ENCODE measurements at regions not wholly inside any gene's neighbourhood (a gene's known extent, or its start where the extent isn't known, plus 50 kb on each side); places are given as distances from the start of the nearest gene placed in this dataset.

DNA sequence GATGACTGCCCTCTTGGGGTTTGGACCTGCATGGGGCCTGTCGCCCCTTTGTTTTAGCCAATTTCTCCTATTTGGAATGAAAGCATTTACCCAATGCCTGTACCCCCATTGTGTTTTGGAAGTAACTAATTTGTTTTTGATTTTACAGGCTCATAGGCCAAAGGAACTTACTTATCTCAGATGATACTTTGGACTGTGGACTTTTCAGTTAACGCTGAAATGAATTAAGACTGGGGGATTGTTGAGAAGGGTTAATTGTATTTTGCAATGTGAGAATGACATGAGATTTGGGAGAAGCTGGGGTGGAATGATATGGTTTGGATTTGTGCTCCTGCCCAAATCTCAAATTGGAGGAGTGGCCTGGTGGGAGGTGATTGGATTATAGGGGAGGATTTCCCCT lies 185.8 kb upstream of the PHYHIPL start:
- peaks cover 4% of the 10 kb centered on the region; the same call in 1 of the 2 replicates for H3K4me1 ChIP-seq (ENCODE audit: insufficient read depth, low read length)
- no peaks in the 10 kb centered on the region; the same call in 1 of the 2 replicates for H3K9me3 ChIP-seq (ENCODE audit: control insufficient read depth, insufficient read depth, low read length)
- no peaks in the 10 kb centered on the region for H3K36me3 ChIP-seq (ENCODE audit: insufficient read depth, low read length)
- no peak overlapping the region for H3K9ac ChIP-seq (ENCODE audit: low read depth, low read length)

DNA sequence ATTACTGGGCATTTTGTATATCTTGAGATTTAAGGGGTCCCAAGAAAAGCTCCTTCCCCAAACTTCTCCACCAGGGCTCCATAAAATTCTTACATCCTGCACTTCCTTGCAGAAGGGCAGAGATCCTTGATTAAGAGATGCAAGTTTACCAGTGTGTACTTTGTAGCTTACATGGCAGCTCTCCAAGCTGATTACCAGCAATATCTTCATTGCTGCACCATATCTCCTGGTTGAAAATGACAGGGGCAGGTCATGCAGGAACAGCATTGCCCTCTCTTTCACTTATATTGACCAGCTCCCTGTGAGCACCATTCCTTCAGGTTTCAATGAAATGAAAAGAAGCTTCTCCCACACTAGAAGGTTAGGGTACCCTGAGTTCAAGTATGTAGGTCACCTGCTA lies 184.6 kb upstream of the PHYHIPL start:
- Histone ChIP-seq H3K36me3 (ENCODE audit: insufficient read depth, low read length) (no peaks in the 10 kb centered on the region), H3K4me1 (ENCODE audit: insufficient read depth, low read length) (no peaks in the 10 kb centered on the region; the same call in 1 of the 2 replicates), H3K9me3 (ENCODE audit: control insufficient read depth, insufficient read depth, low read length) (no peaks in the 10 kb centered on the region; the same call in 1 of the 2 replicates), H3K9ac (ENCODE audit: low read depth, low read length) (no peak overlapping the region)

DNA sequence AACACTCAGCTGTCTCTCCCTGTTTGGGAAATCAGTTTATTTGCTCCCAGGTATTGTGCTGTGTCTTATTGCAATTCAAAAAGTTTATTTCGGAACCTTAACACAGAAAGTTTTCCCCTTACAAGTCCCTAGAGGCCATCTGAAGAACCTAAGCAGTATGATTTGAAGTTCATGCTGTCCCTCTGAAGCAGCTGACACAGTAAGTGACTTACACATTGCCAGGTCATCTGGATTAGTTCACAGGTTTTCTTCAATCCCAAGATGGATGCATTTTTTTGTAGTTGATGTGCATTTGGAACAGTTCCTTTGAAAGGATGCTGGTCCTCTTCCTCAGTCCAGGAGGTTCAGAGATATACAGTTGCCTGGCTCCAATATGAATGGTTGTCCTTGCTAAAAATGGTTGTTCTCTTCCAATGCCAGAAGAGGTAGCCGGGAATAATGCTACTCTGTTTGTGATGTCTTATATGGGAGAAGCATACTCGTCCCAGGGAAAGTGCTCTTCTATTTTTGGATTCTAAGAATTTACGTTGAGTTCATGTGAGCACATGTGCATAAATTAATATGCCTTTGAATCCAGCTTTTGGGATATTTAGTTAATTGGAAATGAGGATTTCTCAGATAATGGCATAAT lies 183.5 kb upstream of the PHYHIPL start:
- Histone ChIP-seq H3K9me3 (ENCODE audit: control insufficient read depth, insufficient read depth, low read length) (no peaks in the 10 kb centered on the region; the same call in 1 of the 2 replicates), H3K36me3 (ENCODE audit: insufficient read depth, low read length) (no peaks in the 10 kb centered on the region), H3K4me1 (ENCODE audit: insufficient read depth, low read length) (no peaks in the 10 kb centered on the region), H3K9ac (ENCODE audit: low read depth, low read length) (no peak overlapping the region)

DNA sequence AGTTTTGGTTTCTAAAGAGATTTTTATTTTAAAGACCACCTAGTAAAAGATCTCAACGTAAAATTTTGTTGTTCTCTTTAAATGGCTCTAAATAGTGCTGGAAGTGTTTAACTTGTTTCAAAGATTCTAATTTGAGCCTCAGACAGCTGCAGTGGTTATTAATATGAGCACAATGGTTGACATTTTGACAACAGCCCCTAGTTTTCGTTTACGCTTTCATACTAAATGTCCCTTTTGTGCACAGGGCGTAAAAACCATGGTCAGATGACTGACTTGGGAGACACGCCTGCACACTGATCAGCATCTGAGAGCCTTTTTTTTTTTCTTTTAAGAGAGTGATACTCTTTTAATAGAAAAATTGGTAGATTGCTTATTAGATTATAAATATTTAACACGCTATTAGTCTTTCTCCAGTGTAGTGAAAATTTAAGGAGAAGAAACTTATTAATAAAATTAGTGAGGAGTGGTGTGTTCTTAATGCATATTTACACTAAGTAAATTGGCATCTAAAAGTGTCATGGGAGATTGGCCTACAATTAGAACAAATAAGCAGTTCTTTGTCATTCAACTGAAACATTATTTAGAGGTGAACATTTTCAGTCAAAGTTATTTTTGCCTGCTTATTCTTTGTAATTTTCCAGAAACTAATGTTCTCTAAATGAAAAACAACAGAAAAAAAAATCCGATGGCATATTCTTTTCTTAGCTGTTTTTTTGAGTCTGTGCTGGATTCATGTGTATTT lies 182.8 kb upstream of the PHYHIPL start:
- no peaks in the 10 kb centered on the region for H3K36me3 ChIP-seq (ENCODE audit: insufficient read depth, low read length)
- H3K9ac ChIP-seq (ENCODE audit: low read depth, low read length) = no peak overlapping the region
- no peaks in the 10 kb centered on the region; the same call in 1 of the 2 replicates for H3K9me3 ChIP-seq (ENCODE audit: control insufficient read depth, insufficient read depth, low read length)
- H3K4me1 ChIP-seq (ENCODE audit: insufficient read depth, low read length) = no peaks in the 10 kb centered on the region

DNA sequence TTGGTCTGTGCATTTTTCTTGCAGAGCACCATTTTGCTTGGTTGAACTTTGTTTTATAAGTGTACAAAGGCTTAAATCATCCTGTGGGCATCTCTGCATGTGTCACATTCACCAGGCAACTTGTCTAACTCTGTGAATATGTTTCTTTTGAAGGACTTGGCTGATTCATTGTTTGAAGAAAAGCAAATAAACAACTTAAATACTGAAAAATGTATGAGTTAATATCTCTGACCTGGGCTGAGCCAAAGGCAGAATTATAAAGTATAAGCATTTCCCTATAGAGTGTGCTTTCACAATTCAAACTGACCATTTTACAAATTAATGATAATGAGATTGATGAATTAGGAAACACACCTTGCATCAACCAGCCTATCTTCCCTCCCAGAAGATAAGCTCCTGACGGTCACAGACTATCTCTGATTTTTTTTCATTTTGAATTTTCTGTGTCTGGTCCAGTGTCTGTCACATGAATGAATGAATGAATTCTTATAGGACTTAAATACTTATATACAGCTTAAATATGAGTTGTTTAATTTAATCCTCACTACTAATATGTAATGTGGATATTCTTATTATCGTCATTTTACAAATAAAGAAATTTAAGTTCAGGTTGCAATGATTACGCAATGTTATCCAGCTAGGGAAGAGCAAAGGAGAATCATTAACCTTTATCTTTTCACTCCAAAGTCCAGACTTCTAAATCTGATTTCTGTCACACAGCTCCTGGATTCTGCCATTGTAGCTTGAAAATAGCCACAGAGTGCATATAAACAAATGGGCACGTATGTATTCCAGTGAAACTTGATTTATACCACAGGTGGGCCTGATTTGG lies 182.0 kb upstream of the PHYHIPL start:
- H3K4me1 ChIP-seq (ENCODE audit: insufficient read depth, low read length) = no peaks in the 10 kb centered on the region
- no peak overlapping the region for H3K9ac ChIP-seq (ENCODE audit: low read depth, low read length)
- no peaks in the 10 kb centered on the region for H3K36me3 ChIP-seq (ENCODE audit: insufficient read depth, low read length)
- no peaks in the 10 kb centered on the region; the same call in 1 of the 2 replicates for H3K9me3 ChIP-seq (ENCODE audit: control insufficient read depth, insufficient read depth, low read length)

DNA sequence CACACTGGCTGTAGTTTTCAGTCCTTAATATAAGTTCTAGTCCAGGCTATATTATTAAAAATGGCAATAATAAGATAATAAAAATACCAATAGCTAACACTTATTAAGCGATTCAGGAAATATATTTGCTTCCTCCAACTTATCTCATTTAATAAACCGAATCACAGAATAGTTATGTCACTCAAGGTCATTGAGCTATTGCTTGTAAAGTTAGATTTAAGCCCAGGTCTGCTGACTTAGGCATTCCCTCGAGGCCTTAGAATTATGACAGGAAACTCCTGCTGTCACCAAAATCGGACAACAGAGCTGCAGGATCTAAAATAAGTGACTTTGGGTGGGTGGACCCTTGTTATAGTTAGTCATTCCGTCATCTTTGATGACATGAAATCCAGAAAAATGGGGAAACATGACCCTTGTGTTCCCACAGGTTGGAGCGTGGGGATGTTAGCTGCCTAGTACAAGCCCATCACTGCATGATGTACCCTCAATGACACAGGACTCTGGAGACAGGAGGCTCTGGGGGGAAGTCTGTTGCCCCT lies 181.3 kb upstream of the PHYHIPL start:
- Histone ChIP-seq H3K9ac (ENCODE audit: low read depth, low read length) (no peak overlapping the region), H3K9me3 (ENCODE audit: control insufficient read depth, insufficient read depth, low read length) (no peaks in the 10 kb centered on the region; the same call in 1 of the 2 replicates), H3K36me3 (ENCODE audit: insufficient read depth, low read length) (no peaks in the 10 kb centered on the region), H3K4me1 (ENCODE audit: insufficient read depth, low read length) (no peaks in the 10 kb centered on the region)

DNA sequence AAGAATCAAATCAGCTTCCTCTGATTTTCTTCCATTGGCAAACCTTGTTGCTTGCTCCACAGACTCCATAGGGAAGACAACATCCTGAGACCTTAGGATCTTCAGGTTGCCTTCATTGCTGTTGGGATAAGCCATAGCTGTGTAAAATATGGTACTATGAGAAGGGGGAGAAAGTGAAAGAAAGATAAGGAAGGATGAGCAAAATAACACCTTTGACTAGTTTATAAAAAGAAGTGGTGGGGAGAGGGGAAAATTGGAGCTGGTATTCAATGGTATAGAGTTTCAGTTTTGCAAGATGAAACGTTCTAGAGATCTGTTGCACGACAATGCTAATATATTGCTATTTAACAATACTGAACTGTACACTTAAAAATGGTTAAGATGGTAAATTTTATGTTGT lies 180.4 kb upstream of the PHYHIPL start:
- Histone ChIP-seq H3K9me3 (ENCODE audit: control insufficient read depth, insufficient read depth, low read length) (no peaks in the 10 kb centered on the region; the same call in 1 of the 2 replicates), H3K9ac (ENCODE audit: low read depth, low read length) (no peak overlapping the region), H3K36me3 (ENCODE audit: insufficient read depth, low read length) (no peaks in the 10 kb centered on the region), H3K4me1 (ENCODE audit: insufficient read depth, low read length) (no peaks in the 10 kb centered on the region)

DNA sequence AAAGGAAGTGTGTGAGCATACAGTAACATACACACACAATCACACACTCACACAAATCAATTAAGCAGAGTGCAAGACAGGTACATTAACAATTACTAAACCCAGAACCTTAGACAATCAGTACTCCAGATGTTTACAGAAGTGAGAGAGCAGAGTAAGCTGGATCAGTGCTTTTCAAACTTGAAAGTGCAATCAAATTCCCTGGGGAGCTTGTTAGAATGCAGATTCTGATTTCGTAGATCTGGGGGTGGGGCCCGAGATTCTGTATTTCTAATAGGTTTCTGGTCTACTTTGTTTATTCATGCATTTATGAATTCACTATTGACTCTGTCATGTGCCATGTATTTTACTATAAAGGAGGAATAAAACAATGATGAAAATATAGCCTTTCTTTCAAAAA lies 179.6 kb upstream of the PHYHIPL start:
- H3K9ac ChIP-seq (ENCODE audit: low read depth, low read length) = no peak overlapping the region
- no peaks in the 10 kb centered on the region; the same call in 1 of the 2 replicates for H3K9me3 ChIP-seq (ENCODE audit: control insufficient read depth, insufficient read depth, low read length)
- H3K36me3 ChIP-seq (ENCODE audit: insufficient read depth, low read length) = no peaks in the 10 kb centered on the region
- no peaks in the 10 kb centered on the region for H3K4me1 ChIP-seq (ENCODE audit: insufficient read depth, low read length)

DNA sequence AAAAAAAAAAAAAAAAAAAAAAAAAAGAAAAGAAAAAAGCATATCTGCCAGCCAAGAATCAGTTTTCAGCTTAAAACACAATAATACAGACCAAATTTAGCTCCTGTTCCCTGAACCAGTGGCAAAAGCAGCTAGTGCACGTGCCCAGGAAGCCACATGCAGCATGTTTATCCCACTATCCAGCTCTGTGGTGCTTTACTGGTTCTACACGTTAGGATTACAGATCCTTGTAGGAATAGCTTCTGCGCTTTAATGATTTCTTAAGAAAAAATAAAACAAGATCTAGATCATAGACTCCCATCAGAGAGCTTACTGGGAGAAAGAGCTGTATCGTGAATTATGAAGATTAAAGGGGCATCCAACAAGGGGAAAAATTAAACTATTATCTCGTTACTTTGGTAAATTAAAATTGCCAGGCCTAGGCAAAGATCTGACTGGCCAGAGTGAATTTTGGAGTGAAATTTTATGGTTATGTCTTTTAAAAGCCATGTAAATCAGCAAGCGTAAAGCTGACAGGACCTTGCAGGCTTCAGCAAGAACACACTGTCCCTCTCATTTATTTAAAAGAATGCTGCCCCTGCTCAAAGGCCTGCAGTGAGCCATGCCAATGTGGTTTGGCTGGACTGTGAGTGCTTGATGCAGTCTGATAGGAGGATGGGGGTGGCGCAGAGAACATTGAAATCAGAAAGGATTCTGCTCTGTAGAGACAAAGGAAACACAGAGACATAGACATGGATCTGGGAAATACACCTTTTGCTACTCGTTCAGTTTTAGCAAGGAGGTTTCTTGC lies 177.3 kb upstream of the PHYHIPL start:
- no peaks in the 10 kb centered on the region for H3K9me3 ChIP-seq (ENCODE audit: control insufficient read depth, insufficient read depth, low read length)
- no peaks in the 10 kb centered on the region for H3K4me1 ChIP-seq (ENCODE audit: insufficient read depth, low read length)
- no peaks in the 10 kb centered on the region for H3K36me3 ChIP-seq (ENCODE audit: insufficient read depth, low read length)
- no peak overlapping the region for H3K9ac ChIP-seq (ENCODE audit: low read depth, low read length)

DNA sequence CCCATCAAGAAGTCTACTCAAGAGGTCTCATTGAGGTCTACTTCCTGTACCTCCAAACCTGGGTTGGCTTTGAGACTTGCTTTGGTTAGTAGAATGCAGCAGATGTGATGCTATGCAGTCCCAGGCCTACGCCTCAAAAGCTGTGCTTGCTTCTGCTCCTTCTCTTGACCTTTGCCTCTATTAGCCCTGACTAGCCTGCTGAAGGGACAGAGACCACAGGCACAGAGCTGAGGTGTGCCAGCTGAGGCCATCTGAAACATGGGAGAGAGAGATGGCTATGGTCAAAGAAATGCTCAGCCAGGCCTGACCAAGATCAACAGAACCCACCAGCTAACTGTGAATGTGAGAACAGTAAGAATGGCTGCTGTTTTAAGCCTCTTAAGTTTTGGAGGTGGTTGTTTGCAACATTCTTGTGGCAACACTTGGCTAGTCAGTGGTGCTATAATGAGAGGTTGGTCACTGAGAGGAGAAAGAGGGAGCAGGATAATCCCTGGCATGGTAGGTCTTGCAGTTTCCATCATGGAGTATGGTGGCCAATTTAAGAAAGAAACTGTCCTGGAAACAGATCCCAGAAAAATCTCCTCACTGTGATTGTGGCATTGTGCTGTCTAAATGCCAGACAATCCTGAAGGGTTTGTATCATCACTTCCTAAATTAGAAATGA lies 176.1 kb upstream of the PHYHIPL start:
- Histone ChIP-seq H3K36me3 (ENCODE audit: insufficient read depth, low read length) (no peaks in the 10 kb centered on the region), H3K9ac (ENCODE audit: low read depth, low read length) (no peak overlapping the region), H3K4me1 (ENCODE audit: insufficient read depth, low read length) (no peaks in the 10 kb centered on the region), H3K9me3 (ENCODE audit: control insufficient read depth, insufficient read depth, low read length) (no peaks in the 10 kb centered on the region)

DNA sequence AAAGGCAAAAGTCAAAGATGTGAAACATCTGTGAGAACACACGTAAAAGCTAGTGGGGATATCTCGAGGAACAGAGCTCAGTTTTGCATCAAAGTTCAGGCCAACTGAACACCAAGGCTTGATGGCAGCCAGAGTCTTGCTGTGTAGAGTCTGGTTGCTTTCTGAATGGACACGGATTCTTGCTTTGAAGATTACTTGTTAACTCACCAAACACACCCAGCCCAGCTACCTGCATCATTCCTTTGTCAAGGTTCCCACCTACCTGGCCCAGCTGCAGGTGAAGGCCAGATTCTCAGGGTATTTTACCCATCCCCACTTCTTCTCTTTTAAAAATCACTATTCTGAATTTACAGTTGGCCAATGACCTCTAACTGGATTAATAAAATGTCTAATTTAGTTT lies 174.4 kb upstream of the PHYHIPL start:
- Histone ChIP-seq H3K9me3 (ENCODE audit: control insufficient read depth, insufficient read depth, low read length) (no peaks in the 10 kb centered on the region), H3K4me1 (ENCODE audit: insufficient read depth, low read length) (no peaks in the 10 kb centered on the region), H3K9ac (ENCODE audit: low read depth, low read length) (no peak overlapping the region), H3K36me3 (ENCODE audit: insufficient read depth, low read length) (no peaks in the 10 kb centered on the region)

DNA sequence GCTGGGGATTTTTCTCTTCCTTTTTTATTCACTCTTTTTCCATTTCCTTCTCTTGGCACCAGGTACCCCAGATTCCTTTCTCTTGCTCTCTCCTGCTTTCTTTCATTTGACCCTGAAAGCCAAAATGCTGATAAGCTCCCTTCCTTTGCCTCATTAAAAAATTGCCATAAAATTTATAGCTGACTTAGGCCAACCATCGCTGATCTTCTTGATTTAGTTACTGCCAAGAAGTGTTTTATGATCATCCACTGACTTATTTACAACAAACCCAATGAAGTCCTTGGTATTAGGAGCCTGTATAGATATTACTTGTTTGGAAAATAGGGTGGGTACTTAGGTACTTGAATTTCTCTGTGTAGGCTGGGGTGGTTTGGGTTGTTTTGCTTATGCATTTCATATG lies 173.2 kb upstream of the PHYHIPL start:
- Histone ChIP-seq H3K4me1 (ENCODE audit: insufficient read depth, low read length) (no peaks in the 10 kb centered on the region), H3K36me3 (ENCODE audit: insufficient read depth, low read length) (no peaks in the 10 kb centered on the region)

DNA sequence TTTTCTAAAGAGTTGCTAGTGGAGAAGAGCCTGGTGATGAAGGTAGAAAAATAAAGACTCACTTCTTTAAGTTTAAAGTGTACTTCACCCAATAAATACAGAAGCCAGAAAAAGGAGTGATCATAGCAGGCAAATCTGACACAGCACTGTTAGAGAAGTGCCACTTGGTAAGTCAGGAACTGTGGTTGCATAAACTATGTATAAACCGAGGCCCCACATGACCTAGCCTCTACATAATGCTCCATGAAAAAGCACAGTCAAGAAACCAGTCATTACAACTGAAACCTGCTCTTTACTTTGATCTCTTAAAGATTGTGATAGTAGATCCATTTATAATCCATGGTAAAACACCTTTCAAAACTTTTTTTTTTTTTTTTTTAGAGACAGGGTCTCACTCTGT lies 172.1 kb upstream of the PHYHIPL start:
- Histone ChIP-seq H3K9ac (ENCODE audit: low read depth, low read length) (no peak overlapping the region), H3K4me1 (ENCODE audit: insufficient read depth, low read length) (no peaks in the 10 kb centered on the region), H3K36me3 (ENCODE audit: insufficient read depth, low read length) (no peaks in the 10 kb centered on the region), H3K9me3 (ENCODE audit: control insufficient read depth, insufficient read depth, low read length) (no peaks in the 10 kb centered on the region)

More for the DNA sequence above, 173.2 kb upstream of the PHYHIPL start:
- H3K9ac ChIP-seq (ENCODE audit: low read depth, low read length) = no peak overlapping the region
- H3K9me3 ChIP-seq (ENCODE audit: control insufficient read depth, insufficient read depth, low read length) = no peaks in the 10 kb centered on the region
